ENCODE measurements at regions not wholly inside any gene's neighbourhood (a gene's known extent, or its start where the extent isn't known, plus 50 kb on each side); places are given as distances from the start of the nearest gene placed in this dataset.

DNA sequence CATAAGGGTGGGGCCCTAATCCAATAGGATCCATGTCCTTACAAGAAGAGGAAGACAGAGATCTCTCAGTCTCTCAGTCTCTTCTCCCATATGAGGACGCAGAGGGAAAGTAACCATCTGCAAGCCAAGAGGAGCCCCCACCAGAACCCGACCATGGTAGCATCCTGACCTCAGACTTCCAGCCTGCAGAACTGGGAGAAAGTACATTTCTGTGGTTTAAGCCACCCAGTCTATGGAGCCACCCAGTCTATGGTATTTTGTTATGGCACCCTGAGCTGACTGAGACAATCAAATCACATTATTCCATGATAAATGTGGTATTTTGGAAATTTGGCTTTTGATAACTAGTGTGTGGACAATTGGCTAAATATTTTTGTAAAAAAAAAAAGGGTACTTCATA is 101.5 kb upstream of the TMC3 start:
- Mint-ChIP-seq H3K36me3 (ENCODE audit: insufficient read depth) (no peaks in the 10 kb centered on the region), H3K4me3 (no peak overlapping the region), H3K27me3 (ENCODE audit: low read depth) (peaks cover 11% of the 10 kb centered on the region), H3K9me3 (no peaks in the 10 kb centered on the region), H3K4me1 (ENCODE audit: low read depth) (no peaks in the 10 kb centered on the region)
- no peak for DNase-seq
- ATAC-seq: no peak

DNA sequence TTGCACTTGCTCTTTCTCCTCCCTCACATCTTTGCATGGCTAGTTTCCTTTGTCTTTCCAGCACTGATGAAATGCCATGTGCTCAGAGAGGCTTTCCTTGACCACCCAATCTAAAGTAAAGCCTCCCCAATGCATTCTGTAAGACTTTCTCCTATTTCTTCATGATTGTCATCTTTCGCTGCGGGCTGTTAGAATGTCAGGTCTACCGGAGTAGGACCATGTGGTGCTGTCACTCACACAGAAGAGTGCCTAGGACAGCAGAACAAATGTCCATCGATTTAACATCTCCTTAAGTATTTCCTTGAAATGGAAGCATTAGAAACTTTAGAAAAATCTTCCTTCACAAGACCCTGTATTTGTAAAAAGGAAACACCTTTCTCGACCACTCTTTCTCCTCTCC is 99.9 kb upstream of the TMC3 start:
- Mint-ChIP-seq H3K4me3 (no peak overlapping the region), H3K27me3 (ENCODE audit: low read depth) (peaks cover 10% of the 10 kb centered on the region), H3K4me1 (ENCODE audit: low read depth) (no peaks in the 10 kb centered on the region), H3K9me3 (no peaks in the 10 kb centered on the region), H3K36me3 (ENCODE audit: insufficient read depth) (no peaks in the 10 kb centered on the region)
- no peak for DNase-seq
- no peak for ATAC-seq

DNA sequence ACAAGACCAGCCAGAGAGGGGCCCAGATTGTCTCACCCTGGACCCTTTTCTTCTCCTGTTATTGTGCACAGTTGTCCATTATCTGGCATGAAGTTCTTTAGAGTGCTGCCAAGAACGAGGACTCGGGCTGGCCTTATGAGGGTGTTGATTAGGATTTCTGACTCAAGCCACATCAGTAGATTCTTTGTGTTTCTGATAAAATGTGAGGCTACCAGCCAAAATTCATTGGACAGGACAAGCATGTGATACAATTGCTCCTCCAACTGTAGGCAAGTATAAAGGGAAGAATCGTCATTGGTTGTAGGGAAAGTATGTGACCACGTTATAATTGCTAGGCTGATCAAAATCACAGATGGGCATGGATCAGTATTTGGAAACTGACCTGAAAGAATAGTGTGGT is 99.2 kb upstream of the TMC3 start:
- ATAC-seq (no peak), DNase-seq (no peak)
- Mint-ChIP-seq H3K9me3 (no peaks in the 10 kb centered on the region), H3K36me3 (ENCODE audit: insufficient read depth) (no peaks in the 10 kb centered on the region), H3K27me3 (ENCODE audit: low read depth) (peaks cover 10% of the 10 kb centered on the region), H3K4me3 (no peak overlapping the region), H3K4me1 (ENCODE audit: low read depth) (no peaks in the 10 kb centered on the region)

DNA sequence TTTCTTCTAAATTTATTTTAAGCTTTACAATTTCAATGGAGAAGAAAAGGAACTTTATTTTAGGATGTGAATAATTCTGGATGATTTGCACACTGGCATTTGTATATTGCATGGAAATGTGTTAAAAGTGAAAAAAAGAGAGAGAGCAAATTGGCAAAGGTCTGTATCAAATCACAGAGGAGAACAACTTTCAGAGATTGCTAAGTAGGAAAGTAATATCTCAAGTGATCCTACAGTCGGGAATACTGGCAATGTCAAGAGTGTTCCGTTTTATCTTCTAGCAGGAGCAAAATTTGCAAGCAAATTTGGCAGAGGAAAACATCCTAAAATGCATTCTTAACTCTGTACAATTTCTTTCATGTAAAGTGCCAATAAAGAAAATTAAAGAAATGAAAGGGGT is 97.1 kb upstream of the TMC3 start:
- H3K4me3 Mint-ChIP-seq: no peak overlapping the region
- H3K4me1 Mint-ChIP-seq (ENCODE audit: low read depth): no peaks in the 10 kb centered on the region
- ATAC-seq (no peak), DNase-seq (no peak)
- H3K9me3 Mint-ChIP-seq: peaks cover 7% of the 10 kb centered on the region
- peaks cover 18% of the 10 kb centered on the region for H3K27me3 Mint-ChIP-seq (ENCODE audit: low read depth)
- no peaks in the 10 kb centered on the region for H3K36me3 Mint-ChIP-seq (ENCODE audit: insufficient read depth)

DNA sequence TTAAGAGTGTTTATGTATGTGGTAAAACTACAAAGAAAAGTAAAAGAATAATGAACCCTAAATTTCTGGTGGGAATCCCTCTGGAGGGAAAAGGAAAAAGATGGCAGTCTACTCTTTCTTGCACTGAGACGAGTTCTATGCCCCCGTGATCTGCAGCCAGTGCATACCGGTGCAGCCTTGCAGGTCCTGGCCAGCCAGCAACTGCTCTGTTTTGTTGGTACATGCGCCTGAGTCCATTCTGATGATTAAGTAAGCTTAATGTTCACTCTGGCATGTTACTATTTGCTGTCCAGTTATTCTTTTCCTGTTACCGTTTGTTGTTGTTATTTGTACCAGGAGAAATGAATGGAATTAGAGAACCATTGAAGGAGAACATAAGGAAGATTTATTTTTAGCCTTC is 95.1 kb upstream of the TMC3 start:
- H3K9me3 Mint-ChIP-seq: peaks cover 23% of the 10 kb centered on the region
- H3K4me1 Mint-ChIP-seq (ENCODE audit: low read depth): no peaks in the 10 kb centered on the region
- peaks cover 27% of the 10 kb centered on the region for H3K27me3 Mint-ChIP-seq (ENCODE audit: low read depth)
- ATAC-seq (no peak), DNase-seq (no peak)
- peaks cover 2% of the 10 kb centered on the region for H3K36me3 Mint-ChIP-seq (ENCODE audit: insufficient read depth)
- no peak overlapping the region for H3K4me3 Mint-ChIP-seq

DNA sequence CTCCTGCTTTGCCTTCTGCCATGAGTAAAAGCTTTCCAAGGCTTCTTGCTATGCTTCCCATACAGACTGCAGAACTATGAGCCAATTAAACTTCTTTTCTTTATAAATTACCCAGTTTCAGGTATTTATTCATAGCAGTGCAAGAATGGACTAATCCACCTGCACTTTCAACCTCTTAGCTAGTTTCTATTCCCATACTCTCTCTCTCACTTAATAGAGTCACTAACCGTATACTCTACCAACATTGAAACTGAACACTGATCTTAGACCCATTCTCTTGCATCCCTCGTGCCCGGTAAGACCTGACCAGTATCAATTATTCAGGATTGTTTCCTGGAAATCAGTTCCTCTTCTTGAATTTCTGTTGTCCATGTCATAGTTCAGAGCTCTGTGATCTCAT is 92.7 kb upstream of the TMC3 start:
- DNase-seq: no peak
- Mint-ChIP-seq H3K36me3 (ENCODE audit: insufficient read depth) (peaks cover 8% of the 10 kb centered on the region), H3K4me3 (no peak overlapping the region), H3K27me3 (ENCODE audit: low read depth) (peaks cover 27% of the 10 kb centered on the region), H3K9me3 (peaks cover 36% of the 10 kb centered on the region), H3K4me1 (ENCODE audit: low read depth) (no peaks in the 10 kb centered on the region)
- no peak for ATAC-seq

DNA sequence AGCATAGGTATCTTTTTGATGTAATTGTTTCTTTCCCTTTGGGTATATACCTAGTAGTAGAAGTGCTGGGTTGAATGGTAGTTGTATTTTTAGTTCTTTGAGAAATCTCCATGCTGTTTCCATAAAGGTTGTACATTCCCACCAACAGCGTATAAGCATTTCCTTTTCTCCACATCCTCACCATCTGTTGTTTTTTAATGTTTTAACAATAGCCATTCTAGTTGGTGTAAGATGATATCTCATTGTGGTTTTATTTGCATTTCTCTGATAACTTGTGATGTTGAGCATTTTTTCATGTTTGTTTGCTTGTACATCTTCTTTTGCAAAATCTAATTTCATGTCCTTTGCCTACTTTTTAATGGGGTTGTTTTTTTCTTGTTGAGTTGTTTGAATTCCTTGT is 80.0 kb upstream of the TMC3 start:
- no peaks in the 10 kb centered on the region for H3K36me3 Mint-ChIP-seq (ENCODE audit: insufficient read depth)
- H3K9me3 Mint-ChIP-seq: peaks cover 5% of the 10 kb centered on the region
- no peak overlapping the region for H3K4me3 Mint-ChIP-seq
- H3K27me3 Mint-ChIP-seq (ENCODE audit: low read depth): peaks cover 5% of the 10 kb centered on the region
- peaks cover 6% of the 10 kb centered on the region for H3K4me1 Mint-ChIP-seq (ENCODE audit: low read depth)
- ATAC-seq (no peak), DNase-seq (no peak)

DNA sequence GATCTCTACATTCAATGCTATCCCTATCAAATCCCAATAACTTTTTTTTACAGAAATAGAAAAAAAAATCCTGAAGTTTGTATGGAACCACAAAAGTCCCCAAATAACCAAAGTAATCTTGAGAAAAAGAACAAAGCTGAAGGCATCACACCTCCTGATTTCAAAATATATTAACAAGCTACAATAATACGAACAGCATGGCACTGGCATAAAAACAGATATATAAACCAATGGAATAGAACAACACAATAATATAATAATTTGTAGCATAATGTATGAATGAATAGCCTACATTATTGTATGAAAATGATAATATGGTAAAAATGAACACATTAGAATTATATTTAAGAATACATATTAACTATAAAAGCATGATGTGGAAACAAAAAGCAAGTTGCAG is 76.7 kb upstream of the TMC3 start:
- Mint-ChIP-seq H3K36me3 (ENCODE audit: insufficient read depth) (no peaks in the 10 kb centered on the region), H3K9me3 (peaks cover 7% of the 10 kb centered on the region), H3K4me3 (no peak overlapping the region), H3K27me3 (ENCODE audit: low read depth) (no peaks in the 10 kb centered on the region), H3K4me1 (ENCODE audit: low read depth) (no peaks in the 10 kb centered on the region)
- no peak for DNase-seq
- ATAC-seq: no peak

DNA sequence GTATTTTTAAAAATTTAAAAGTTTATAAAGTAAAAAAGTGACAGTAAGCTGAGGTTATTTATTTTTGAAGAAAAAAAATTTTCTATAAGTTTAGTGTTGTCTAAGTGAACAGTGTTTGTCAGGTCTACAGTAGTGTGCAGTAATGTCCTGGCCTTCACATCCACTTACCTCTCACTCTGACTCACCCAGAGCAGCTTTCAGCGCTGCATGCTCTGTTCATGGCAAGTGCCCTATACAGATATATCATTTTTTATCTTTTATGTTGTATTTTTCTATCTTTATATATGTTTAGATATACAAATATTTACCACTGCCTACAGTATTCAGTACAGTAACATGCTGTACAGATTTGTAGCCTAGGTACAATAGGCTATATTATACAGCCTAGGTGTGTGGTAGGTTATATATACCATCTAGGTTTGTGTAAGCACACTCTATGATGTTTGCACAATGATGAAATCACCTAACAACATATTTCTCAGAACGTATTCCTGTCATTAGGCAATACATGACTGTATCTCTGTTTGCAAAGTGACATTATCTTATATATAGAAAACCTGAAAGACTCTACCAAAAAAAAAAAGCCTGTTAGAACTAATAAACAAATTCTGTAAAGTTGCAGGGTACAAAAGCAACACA is 75.9 kb upstream of the TMC3 start:
- Mint-ChIP-seq H3K4me1 (ENCODE audit: low read depth) (no peaks in the 10 kb centered on the region), H3K27me3 (ENCODE audit: low read depth) (no peaks in the 10 kb centered on the region), H3K9me3 (peaks cover 7% of the 10 kb centered on the region), H3K4me3 (no peak overlapping the region), H3K36me3 (ENCODE audit: insufficient read depth) (no peaks in the 10 kb centered on the region)
- DNase-seq (no peak), ATAC-seq (no peak)

DNA sequence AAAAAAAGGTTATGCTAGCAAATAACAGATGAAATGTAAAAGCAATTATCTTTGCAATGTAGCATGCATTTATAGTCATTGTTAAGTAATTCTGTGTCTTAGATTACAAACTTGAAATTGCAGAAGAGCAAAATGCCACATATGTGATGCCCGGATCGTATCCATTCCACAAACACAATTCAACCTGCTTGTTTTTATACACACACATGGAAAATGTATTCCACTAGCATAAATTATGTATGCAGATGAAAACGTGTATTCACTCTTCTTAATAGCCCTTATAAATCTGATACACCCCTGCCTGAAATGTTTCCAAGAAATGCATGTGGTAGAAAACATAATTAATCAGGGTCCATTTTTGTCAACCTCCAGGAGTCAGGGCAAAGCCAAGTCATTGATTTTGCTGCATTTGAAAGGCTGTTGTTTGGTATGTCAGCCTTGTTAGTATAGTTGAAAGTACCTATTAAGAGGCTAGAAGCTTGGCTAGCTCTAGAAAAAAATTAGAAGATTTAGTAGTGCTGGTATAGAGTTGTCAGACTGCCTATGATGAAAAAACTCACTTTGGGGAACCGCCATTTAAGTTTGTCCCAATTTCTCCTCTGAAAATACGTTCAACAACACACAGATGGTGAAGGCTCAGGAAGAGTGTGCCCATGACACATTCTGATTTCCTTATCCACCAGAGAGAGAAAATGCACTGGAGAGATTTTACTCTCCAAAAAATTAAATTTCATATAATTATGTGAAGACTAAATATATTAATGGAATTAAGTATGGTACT is 69.2 kb upstream of the TMC3 start:
- Mint-ChIP-seq H3K9me3 (peaks cover 11% of the 10 kb centered on the region), H3K4me1 (ENCODE audit: low read depth) (no peaks in the 10 kb centered on the region), H3K4me3 (no peak overlapping the region), H3K27me3 (ENCODE audit: low read depth) (peaks cover 23% of the 10 kb centered on the region), H3K36me3 (ENCODE audit: insufficient read depth) (no peaks in the 10 kb centered on the region)
- ATAC-seq: no peak
- no peak for DNase-seq

DNA sequence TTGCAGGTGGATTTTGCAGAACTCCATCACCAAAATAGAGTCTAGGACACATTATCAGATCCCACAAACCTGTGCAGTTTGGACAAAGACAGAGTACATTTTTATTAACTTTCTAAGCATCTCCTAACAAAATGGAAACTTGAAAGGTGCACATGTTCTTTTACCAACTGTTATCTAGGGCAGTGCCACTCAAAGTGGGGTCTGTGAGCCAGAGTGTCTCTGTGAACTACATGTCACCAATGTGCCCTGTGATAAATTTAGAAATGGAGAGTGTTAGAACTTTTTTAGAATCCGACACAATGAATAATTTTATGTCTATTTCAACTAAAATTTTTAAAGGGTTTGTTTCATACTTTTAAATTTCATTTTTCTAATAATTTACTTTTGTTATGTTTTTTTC is 68.4 kb upstream of the TMC3 start:
- Mint-ChIP-seq H3K4me1 (ENCODE audit: low read depth) (no peaks in the 10 kb centered on the region), H3K9me3 (peaks cover 11% of the 10 kb centered on the region), H3K27me3 (ENCODE audit: low read depth) (peaks cover 23% of the 10 kb centered on the region), H3K4me3 (no peak overlapping the region), H3K36me3 (ENCODE audit: insufficient read depth) (no peaks in the 10 kb centered on the region)
- no peak for ATAC-seq
- DNase-seq: no peak

DNA sequence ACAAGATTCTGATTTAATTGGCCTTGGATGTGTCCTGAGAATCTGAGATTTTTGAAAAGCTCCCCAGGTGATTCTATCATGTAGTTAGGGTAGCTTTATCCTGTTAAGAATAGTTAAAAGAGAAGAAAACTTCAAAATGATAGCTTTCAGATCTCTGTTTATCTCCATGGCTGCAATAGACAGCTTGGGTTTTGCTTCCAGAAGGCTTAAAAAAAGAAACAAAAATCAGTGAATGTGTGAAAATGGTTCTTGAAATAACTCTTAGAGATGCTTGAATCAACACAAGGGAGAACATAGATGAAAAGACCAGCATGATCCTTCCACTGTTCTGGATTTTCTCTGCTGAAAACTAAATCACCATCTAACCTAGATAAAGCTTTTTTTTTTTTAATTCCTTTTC is 60.8 kb upstream of the TMC3 start:
- Mint-ChIP-seq H3K36me3 (ENCODE audit: insufficient read depth) (no peaks in the 10 kb centered on the region), H3K4me1 (ENCODE audit: low read depth) (no peaks in the 10 kb centered on the region), H3K27me3 (ENCODE audit: low read depth) (peaks cover 16% of the 10 kb centered on the region), H3K4me3 (no peak overlapping the region), H3K9me3 (peaks cover 10% of the 10 kb centered on the region)
- DNase-seq: no peak
- ATAC-seq: no peak

DNA sequence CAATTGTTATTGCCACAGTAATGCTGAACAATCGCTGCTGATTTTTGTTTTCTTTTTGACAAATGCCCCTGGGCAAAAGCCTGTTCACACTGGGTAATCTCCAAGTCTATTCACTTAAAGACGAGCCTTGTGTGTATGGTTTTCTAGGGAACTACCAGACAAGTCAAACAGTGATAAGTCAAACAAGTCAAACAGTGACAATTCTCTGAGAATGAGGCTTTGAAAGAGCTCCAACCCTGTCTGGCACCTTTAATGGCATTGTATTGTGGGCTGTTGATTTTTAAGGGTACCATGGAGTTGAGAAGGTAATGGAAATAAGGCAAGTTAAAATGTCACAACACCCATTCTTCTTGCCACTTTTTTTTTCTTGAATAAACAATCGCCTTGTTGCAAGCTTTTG is 59.4 kb upstream of the TMC3 start:
- no peaks in the 10 kb centered on the region for H3K36me3 Mint-ChIP-seq (ENCODE audit: insufficient read depth)
- ATAC-seq: no peak
- H3K4me1 Mint-ChIP-seq (ENCODE audit: low read depth): no peaks in the 10 kb centered on the region
- peaks cover 9% of the 10 kb centered on the region for H3K27me3 Mint-ChIP-seq (ENCODE audit: low read depth)
- DNase-seq: no peak
- no peak overlapping the region for H3K4me3 Mint-ChIP-seq
- H3K9me3 Mint-ChIP-seq: peaks cover 10% of the 10 kb centered on the region

DNA sequence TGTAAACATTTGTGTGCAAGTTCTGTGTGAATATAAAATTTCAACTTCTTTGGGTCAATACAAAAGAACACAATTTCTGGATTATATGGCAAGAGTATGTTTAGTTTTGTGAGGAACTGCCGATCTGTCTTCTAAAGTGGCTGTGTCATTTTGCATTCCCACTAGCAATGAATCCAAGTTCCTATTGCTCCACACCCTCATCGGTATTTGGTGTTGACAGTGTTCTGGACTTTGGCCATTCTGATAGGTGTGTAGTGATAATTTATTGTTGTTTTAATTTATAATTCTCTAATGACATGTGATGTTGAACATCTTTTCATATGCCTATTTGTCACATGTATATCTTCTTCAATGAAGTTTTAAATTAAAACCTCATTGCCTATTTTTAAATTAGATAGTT is 58.2 kb upstream of the TMC3 start:
- peaks cover 10% of the 10 kb centered on the region for H3K9me3 Mint-ChIP-seq
- DNase-seq: no peak
- ATAC-seq: no peak
- H3K4me1 Mint-ChIP-seq (ENCODE audit: low read depth): no peaks in the 10 kb centered on the region
- no peak overlapping the region for H3K4me3 Mint-ChIP-seq
- H3K36me3 Mint-ChIP-seq (ENCODE audit: insufficient read depth): no peaks in the 10 kb centered on the region
- peaks cover 8% of the 10 kb centered on the region for H3K27me3 Mint-ChIP-seq (ENCODE audit: low read depth)

DNA sequence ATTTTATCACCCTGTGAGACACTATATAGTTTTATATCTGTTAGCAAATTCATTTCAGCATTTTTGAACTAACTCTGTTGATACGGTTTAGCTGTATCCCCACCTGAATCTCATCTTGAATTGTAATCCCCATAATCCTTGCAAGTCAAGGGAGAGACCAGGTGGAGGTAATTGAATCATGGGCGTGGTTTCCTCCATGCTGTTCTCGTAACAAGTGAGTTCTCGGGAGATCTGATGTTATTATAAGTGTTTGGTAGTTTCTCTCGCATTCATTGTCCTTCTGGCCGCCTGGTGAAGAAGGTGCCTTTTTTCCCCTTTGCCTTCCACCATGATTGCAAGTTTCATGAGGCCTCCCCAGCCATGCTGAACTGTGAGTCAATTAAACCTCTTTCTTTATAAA is 53.2 kb upstream of the TMC3 start:
- no peak for DNase-seq
- Mint-ChIP-seq H3K27me3 (ENCODE audit: low read depth) (no peaks in the 10 kb centered on the region), H3K4me1 (ENCODE audit: low read depth) (no peaks in the 10 kb centered on the region), H3K36me3 (ENCODE audit: insufficient read depth) (no peaks in the 10 kb centered on the region), H3K9me3 (peaks cover 10% of the 10 kb centered on the region), H3K4me3 (no peak overlapping the region)
- ATAC-seq: no peak

Measured in activated T-cell treated with anti-CD3 and anti-CD28 coated beads, Interleukin-2, amount 50 U/mL, for 4 hours (primary cell).